ENCODE measurements at regions not wholly inside any gene's neighbourhood (a gene's known extent, or its start where the extent isn't known, plus 50 kb on each side); places are given as distances from the start of the nearest gene placed in this dataset.

DNA sequence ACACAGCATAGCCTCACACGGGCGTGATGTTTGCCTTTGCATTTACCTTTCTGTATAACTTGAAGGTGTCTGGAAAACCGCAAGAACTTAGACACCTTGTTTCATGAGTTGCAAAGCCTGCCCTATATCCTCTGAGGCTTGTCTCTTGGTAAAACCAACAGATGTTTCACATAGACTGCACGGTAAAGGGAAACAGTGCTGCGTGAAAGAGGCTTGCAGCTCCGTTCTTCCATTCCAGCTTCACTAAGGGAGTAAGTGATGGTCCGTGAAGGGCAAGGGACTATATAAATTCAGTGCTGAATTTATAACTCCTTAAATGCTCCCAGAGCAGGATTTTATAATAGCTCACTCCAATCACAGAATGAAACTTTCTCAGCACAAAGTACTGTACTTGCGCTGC lies 360.5 kb downstream of the SOX11 start:
- no peak for DNase-seq (ENCODE audit: low read depth)
- TF ChIP-seq, protein P1, sequence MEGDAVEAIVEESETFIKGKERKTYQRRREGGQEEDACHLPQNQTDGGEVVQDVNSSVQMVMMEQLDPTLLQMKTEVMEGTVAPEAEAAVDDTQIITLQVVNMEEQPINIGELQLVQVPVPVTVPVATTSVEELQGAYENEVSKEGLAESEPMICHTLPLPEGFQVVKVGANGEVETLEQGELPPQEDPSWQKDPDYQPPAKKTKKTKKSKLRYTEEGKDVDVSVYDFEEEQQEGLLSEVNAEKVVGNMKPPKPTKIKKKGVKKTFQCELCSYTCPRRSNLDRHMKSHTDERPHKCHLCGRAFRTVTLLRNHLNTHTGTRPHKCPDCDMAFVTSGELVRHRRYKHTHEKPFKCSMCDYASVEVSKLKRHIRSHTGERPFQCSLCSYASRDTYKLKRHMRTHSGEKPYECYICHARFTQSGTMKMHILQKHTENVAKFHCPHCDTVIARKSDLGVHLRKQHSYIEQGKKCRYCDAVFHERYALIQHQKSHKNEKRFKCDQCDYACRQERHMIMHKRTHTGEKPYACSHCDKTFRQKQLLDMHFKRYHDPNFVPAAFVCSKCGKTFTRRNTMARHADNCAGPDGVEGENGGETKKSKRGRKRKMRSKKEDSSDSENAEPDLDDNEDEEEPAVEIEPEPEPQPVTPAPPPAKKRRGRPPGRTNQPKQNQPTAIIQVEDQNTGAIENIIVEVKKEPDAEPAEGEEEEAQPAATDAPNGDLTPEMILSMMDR (conservative IDR thresholded peaks at IDR 0.05; ENCODE audit: low read depth, low read length): no peak
- no peak overlapping the region for H3K4me3 ChIP-seq (ENCODE audit: low read length)

DNA sequence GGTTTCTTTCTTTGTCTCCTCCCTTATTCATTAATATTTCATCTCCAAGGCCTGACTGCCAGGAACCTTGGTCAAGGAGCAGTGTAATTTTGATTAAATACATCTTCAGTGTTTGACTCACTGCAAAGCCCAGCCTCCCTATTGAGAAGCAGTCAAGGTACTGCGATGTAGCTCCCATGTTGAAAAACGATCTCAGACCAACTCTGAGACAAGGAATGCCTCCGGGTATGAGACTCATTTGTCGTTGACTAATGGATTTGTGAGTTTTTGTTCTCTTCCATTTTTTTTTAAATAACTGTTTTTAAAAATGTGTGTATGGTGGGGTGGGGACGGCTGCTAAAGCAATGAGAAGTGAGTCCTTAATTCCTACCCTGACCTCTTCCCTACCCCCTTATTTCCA lies 361.6 kb downstream of the SOX11 start:
- no peak for DNase-seq (ENCODE audit: low read depth)
- TF ChIP-seq, protein P1 (conservative IDR thresholded peaks at IDR 0.05; ENCODE audit: low read depth, low read length): no peak

DNA sequence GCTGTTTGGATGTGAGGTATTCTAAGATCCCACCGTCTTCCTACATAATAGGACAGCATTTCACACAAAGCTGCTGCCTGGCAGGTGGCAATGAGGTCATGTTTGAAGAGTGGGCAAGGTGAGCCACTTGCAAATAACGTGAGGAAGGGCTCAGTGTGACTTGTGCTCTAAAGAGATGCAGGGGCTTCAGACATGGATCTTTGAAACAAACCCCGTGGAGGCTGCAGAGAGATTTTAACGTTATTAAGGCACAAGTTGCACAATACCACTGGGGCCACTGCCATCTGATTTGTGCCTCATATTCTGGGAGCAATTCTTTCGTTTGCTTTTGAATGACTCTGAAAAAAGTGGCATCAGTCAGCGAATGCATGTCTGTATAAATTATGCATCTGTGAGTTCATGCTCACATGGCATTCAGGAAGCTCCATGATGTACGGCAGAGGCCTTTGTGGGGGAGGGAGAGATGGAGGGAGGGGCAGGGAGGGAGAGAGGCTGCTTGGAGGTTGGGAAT lies 362.0 kb downstream of the SOX11 start:
- no peak overlapping the region for H3K4me3 ChIP-seq (ENCODE audit: low read length)
- DNase-seq (ENCODE audit: low read depth): no peak
- TF ChIP-seq, protein P1 (conservative IDR thresholded peaks at IDR 0.05; ENCODE audit: low read depth, low read length): no peak

More for the DNA sequence above, 361.6 kb downstream of the SOX11 start:
- no peak overlapping the region for H3K4me3 ChIP-seq (ENCODE audit: low read length)

DNA sequence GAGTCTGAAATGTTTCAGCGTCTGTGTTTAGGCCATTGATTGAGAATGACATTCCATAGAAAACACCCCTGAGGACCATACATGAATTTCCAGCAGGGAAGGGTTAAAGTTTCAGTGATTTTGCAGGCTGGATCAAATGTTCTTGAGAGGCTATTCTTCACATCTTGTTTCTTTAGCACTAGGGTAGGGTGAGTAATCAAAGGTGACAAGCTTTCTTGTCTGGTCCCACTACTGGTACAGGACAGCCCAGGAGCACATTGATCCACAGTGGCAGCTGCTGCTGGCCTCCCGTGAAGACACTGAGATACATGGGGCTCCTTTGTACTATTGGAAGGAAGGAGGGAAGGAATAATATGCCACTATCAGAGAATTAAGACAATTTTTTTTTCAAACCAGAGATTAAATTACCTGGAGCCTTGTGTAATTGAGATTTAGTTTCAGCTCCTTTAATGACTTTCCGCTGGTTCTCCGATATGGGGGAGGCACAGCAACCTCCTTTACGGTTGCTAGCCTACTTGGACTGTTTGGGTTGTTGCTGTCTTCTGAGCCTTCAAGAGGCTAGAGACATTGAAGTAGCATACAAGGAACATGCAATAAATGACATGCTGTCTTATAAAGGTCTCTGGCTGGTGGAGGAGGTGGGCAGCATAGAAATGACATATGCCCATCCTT lies 368.9 kb downstream of the SOX11 start:
- TF ChIP-seq, protein P1 (conservative IDR thresholded peaks at IDR 0.05; ENCODE audit: low read depth, low read length): no peak
- DNase-seq (ENCODE audit: low read depth): no peak
- H3K4me3 ChIP-seq (ENCODE audit: low read length): no peak overlapping the region

DNA sequence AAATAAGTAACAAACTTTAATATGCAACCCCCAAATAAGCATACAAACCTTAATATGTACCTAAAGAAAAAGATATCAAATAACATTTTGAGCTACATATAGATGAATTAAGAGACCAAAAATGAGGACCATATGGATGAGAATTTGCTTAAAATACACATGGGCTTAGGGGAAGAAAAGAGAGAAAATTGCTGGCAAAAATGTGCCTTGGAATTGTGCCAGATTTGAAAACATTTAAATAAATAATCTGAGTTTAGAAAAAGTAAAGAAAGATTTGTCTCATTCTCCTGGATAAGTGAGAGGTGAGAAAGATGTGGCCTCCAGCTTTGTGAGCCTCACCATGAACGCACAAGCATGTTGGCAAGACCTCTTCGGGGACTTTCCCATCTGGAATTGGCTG lies 372.6 kb downstream of the SOX11 start:
- no peak overlapping the region for H3K4me3 ChIP-seq (ENCODE audit: low read length)
- DNase-seq (ENCODE audit: low read depth): no peak
- TF ChIP-seq, protein P1 (conservative IDR thresholded peaks at IDR 0.05; ENCODE audit: low read depth, low read length): no peak

DNA sequence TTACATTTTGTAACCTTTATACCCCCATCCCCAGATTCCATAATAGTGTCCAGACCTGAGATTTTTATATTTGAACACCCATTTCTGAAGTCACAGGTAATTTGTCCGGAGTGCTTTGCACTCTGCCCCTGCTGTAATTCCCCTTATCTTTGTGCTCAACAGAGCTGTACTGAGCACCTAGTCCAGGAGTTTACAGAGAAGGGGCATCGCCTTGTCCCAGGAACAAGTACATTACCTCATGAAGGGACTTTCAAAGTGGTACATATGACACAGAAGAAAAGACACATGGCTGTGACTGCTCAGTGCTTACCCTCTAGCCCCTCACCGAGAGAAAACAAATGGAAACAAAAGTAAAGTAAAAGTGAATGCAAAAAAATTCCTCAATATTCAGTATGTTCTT lies 373.5 kb downstream of the SOX11 start:
- no peak overlapping the region for H3K4me3 ChIP-seq (ENCODE audit: low read length)
- DNase-seq (ENCODE audit: low read depth): no peak
- TF ChIP-seq, protein P1 (conservative IDR thresholded peaks at IDR 0.05; ENCODE audit: low read depth, low read length): no peak

DNA sequence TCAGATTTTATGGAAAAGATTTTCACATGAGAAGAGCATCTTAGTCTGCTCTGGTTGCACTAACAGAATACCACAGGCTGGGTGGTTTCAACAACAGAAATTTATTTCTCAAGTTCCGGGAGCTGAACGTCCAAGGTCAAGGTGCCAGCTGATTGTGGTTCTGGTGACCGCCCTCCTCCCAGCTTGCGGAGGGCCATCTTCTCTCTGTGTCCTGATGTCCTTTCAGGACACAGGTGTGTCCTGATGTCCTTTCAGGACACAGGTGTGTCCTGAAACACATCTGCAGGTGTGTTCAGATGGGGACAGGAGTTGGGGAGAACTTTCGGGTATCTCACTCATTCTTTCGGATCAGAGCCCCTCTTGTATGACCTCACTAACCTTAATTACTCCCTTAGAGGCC lies 374.9 kb downstream of the SOX11 start:
- TF ChIP-seq, protein P1 (conservative IDR thresholded peaks at IDR 0.05; ENCODE audit: low read depth, low read length): no peak
- DNase-seq (ENCODE audit: low read depth): no peak
- H3K4me3 ChIP-seq (ENCODE audit: low read length): no peak overlapping the region

All from retinal pigment epithelial cell (primary cell).